Aorta (tissue), 5 donors: ENCODE measurements at regions not wholly inside any gene's neighbourhood (a gene's known extent, or its start where the extent isn't known, plus 50 kb on each side); places are given as distances from the start of the nearest gene placed in this dataset.

Experiments used
- ATAC-seq: fragments of 200-7000 bp; cut with Tn5 transposase; one replicate; pipeline ENCODE4 v1.9.1; 2022; ENCODE audit warnings: moderate library complexity; ENCODE audit not compliant: low FRiP score
- DNase-seq, 2 donors: peaks; one replicate each; pipeline ENCODE4 v3.0.0-alpha.2; 2020
- H3K27ac ChIP-seq, 2 donors: one replicate each; pipeline ENCODE4 v1.5.1; 2013; ENCODE audit warnings: low read length in 2 of 2, mild to moderate bottlenecking in 2 of 2, moderate library complexity in 2 of 2, control low read depth in 1 of 2, inconsistent platforms in 1 of 2, low read depth in 1 of 2
- H3K27me3 ChIP-seq, 2 donors: one replicate each; pipeline ENCODE4 v1.6.1; 2013; ENCODE audit warnings: control low read depth in 1 of 2, low read length in 1 of 2, mild to moderate bottlenecking in 1 of 2, moderate library complexity in 1 of 2; ENCODE audit not compliant: insufficient read depth in 2 of 2, control insufficient read depth in 1 of 2
- H3K36me3 ChIP-seq, 2 donors: one replicate each; pipeline ENCODE4 v1.6.1; 2013; ENCODE audit warnings: control low read depth in 1 of 2, low read length in 1 of 2, mild to moderate bottlenecking in 1 of 2; ENCODE audit not compliant: insufficient read depth in 2 of 2, control insufficient read depth in 1 of 2
- H3K4me1 ChIP-seq, 2 donors: one replicate each; pipeline ENCODE4 v1.6.1; 2013; ENCODE audit warnings: low read length in 2 of 2, control low read depth in 1 of 2, mild to moderate bottlenecking in 1 of 2, moderate library complexity in 1 of 2; ENCODE audit not compliant: insufficient read depth in 2 of 2, control insufficient read depth in 1 of 2
- H3K4me3 ChIP-seq, 2 donors: one replicate each; pipeline ENCODE4 v1.5.1; 2013; ENCODE audit warnings: low read length in 2 of 2, control low read depth in 1 of 2, mild to moderate bottlenecking in 1 of 2
- H3K9me3 ChIP-seq: one replicate; pipeline ENCODE4 v1.6.1; 2013; ENCODE audit warnings: mild to moderate bottlenecking, low read length; ENCODE audit not compliant: control insufficient read depth
- WGBS, 2 donors: extraction: QIAGEN DNeasy Blood & Tissue Kit; methylation state at CpG; one replicate each; pipeline ENCODE4 v1.1.7; 2013; 5-methylcytosine and 5-hydroxymethylcytosine counted together
- intact Hi-C, 2 donors: fragments of 100-400 bp; cut with DNase I; formaldehyde crosslinking; loops; one replicate each; pipeline versions ENCODE4 v1.14.2 to v1.15.0; 2022
- donor health status: healthy with polysubstance abuse.
- donor health status: Bipolar disorder and iron deficiency.
- donor health status: DM: no; HTN: no; CAD: no.
- donor health status: DM: no; HTN: no; CAD: no.
- donor health status: DM: yes; HTN: yes; CAD: no.

- H3K4me3 ChIP-seq, result no peak overlapping the region
- no peak for DNase-seq
- 57 to 58% methylated on average over 8 of the region's 8 CpGs for WGBS, 2 donors
- H3K9me3 ChIP-seq, result no peaks in the 10 kb centered on the region
- no peaks in the 10 kb centered on the region for H3K4me1 ChIP-seq
- H3K27ac ChIP-seq, result no peak overlapping the region
- no peaks in the 10 kb centered on the region for H3K27me3 ChIP-seq
- H3K36me3 ChIP-seq, result no peaks in the 10 kb centered on the region
- ATAC-seq, result no peak
- intact Hi-C loops, result no loop called here
Measured at GRCh38 chr4:54550395-54551171, 107.2 kb upstream of the KIT start.

GRCh38 chr4:54553001-54553400 is 104.8 kb upstream of the KIT start:
- H3K27me3 ChIP-seq, result no peaks in the 10 kb centered on the region
- H3K4me1 ChIP-seq, result peaks cover 0 to 1% of the 10 kb centered on the region in 2 donors
- no peak for ATAC-seq
- no peaks in the 10 kb centered on the region for H3K36me3 ChIP-seq
- H3K27ac ChIP-seq, result no peak overlapping the region
- intact Hi-C loops, result no loop called here
- 80 to 83% methylated on average over 5 of the region's 5 CpGs for WGBS, 2 donors
- no peak for DNase-seq
- no peaks in the 10 kb centered on the region for H3K9me3 ChIP-seq
- H3K4me3 ChIP-seq, result no peak overlapping the region

GRCh38 chr4:54554339-54554990 is 103.3 kb upstream of the KIT start:
- DNase-seq, result no peak
- 34 to 61% methylated on average over 9 of the region's 9 CpGs for WGBS, 2 donors

GRCh38 chr4:54556051-54556450 is 101.7 kb upstream of the KIT start:
- DNase-seq, result no peak
- Histone ChIP-seq H3K27me3 (no peaks in the 10 kb centered on the region), H3K9me3 (no peaks in the 10 kb centered on the region), H3K4me3 (no peak overlapping the region), H3K36me3 (no peaks in the 10 kb centered on the region), H3K4me1 (peaks cover 0 to 1% of the 10 kb centered on the region in 2 donors), H3K27ac (no peak overlapping the region)
- ATAC-seq, result no peak
- intact Hi-C loops, result no loop called here
- 89 to 100% methylated on average over 1 of the region's 1 CpG for WGBS, 2 donors

More at GRCh38 chr4:54554339-54554990, 103.3 kb upstream of the KIT start:
- no peak overlapping the region for H3K4me3 ChIP-seq
- intact Hi-C loops, result no loop called here
- ATAC-seq, result no peak
- no peaks in the 10 kb centered on the region for H3K36me3 ChIP-seq
- H3K27me3 ChIP-seq, result no peaks in the 10 kb centered on the region
- peaks cover 0 to 1% of the 10 kb centered on the region in 2 donors for H3K4me1 ChIP-seq
- no peaks in the 10 kb centered on the region for H3K9me3 ChIP-seq
- H3K27ac ChIP-seq, result peak overlapping the region in 1 of 2 donors; percentile 45

GRCh38 chr4:54556587-54556986 is 101.2 kb upstream of the KIT start:
- Histone ChIP-seq H3K36me3 (no peaks in the 10 kb centered on the region), H3K4me3 (no peak overlapping the region), H3K4me1 (peaks cover 0 to 1% of the 10 kb centered on the region in 2 donors), H3K27ac (no peak overlapping the region), H3K9me3 (no peaks in the 10 kb centered on the region), H3K27me3 (no peaks in the 10 kb centered on the region)
- DNase-seq (no peak), ATAC-seq (no peak)
- WGBS, 2 donors, result 88 to 93% methylated on average over 3 of the region's 3 CpGs
- intact Hi-C loops, result no loop called here

GRCh38 chr4:54558889-54559677 is 98.7 kb upstream of the KIT start:
- peaks cover 0 to 1% of the 10 kb centered on the region in 2 donors for H3K4me1 ChIP-seq
- H3K4me3 ChIP-seq, result no peak overlapping the region
- no peak for DNase-seq
- no peak for ATAC-seq
- intact Hi-C loops, result no loop called here
- 87 to 88% methylated on average over 2 of the region's 2 CpGs for WGBS, 2 donors
- no peaks in the 10 kb centered on the region for H3K27me3 ChIP-seq
- no peaks in the 10 kb centered on the region for H3K9me3 ChIP-seq
- no peaks in the 10 kb centered on the region for H3K36me3 ChIP-seq
- H3K27ac ChIP-seq, result no peak overlapping the region

GRCh38 chr4:54560513-54560912 is 97.2 kb upstream of the KIT start:
- Histone ChIP-seq H3K27me3 (no peaks in the 10 kb centered on the region), H3K4me3 (no peak overlapping the region), H3K27ac (no peak overlapping the region), H3K36me3 (no peaks in the 10 kb centered on the region), H3K4me1 (peaks cover 1 to 2% of the 10 kb centered on the region in 2 donors), H3K9me3 (no peaks in the 10 kb centered on the region)
- 73 to 76% methylated on average over 4 of the region's 4 CpGs for WGBS, 2 donors
- no peak for ATAC-seq
- intact Hi-C loops, result no loop called here
- DNase-seq, result no peak

- Histone ChIP-seq H3K4me3 (no peak overlapping the region), H3K9me3 (no peaks in the 10 kb centered on the region), H3K36me3 (no peaks in the 10 kb centered on the region), H3K27me3 (no peaks in the 10 kb centered on the region), H3K4me1 (peaks cover 0 to 2% of the 10 kb centered on the region in 2 donors), H3K27ac (no peak overlapping the region)
- ATAC-seq, result no peak
- DNase-seq, result no peak
- 72 to 83% methylated on average over 5 of the region's 5 CpGs for WGBS, 2 donors
- intact Hi-C loops, result no loop called here
Measured at GRCh38 chr4:54561940-54562339, 95.8 kb upstream of the KIT start.
